GM18907 (cell line): ENCODE measurements at regions not wholly inside any gene's neighbourhood (a gene's known extent, or its start where the extent isn't known, plus 50 kb on each side); places are given as distances from the start of the nearest gene placed in this dataset.

ENCODE experiments used
- ATAC-seq: cut with Tn5 transposase; IDR thresholded peaks from one replicate; pipeline ENCODE4 v1.9.1; 2021; ENCODE audit warnings: mild to moderate bottlenecking, moderate library complexity; ENCODE audit not compliant: unreplicated experiment

GRCh38 chr1:187294421-187295201 lies 465.9 kb downstream of the PLA2G4A start:
- peak; percentile 73 for ATAC-seq

- no peak for ATAC-seq
These were observed 471.3 kb downstream of the PLA2G4A start for GRCh38 chr1:187300081-187300480.

GRCh38 chr1:187306710-187307415 lies 478.1 kb downstream of the PLA2G4A start:
- ATAC-seq, result no peak

- no peak for ATAC-seq
These were observed 481.4 kb downstream of the PLA2G4A start for GRCh38 chr1:187310038-187310631.

- ATAC-seq, result no peak
These were observed 484.4 kb downstream of the PLA2G4A start for GRCh38 chr1:187313115-187313514.

GRCh38 chr1:187326557-187326956 lies 497.8 kb downstream of the PLA2G4A start:
- ATAC-seq, result no peak

GRCh38 chr1:187336441-187337168 lies 507.9 kb downstream of the PLA2G4A start:
- ATAC-seq, result no peak

GRCh38 chr1:187338762-187339412 lies 510.1 kb downstream of the PLA2G4A start:
- no peak for ATAC-seq

GRCh38 chr1:187342495-187342894 lies 513.7 kb downstream of the PLA2G4A start:
- no peak for ATAC-seq

GRCh38 chr1:187374082-187374481 lies 545.3 kb downstream of the PLA2G4A start:
- no peak for ATAC-seq

- no peak for ATAC-seq
These were observed 546.0 kb downstream of the PLA2G4A start for GRCh38 chr1:187374742-187375141.

- no peak for ATAC-seq
These were observed 554.6 kb downstream of the PLA2G4A start for GRCh38 chr1:187383366-187383765.

GRCh38 chr1:187384504-187384903 lies 555.8 kb downstream of the PLA2G4A start:
- peak; percentile 94 for ATAC-seq

- ATAC-seq, result no peak
These were observed 561.6 kb downstream of the PLA2G4A start for GRCh38 chr1:187390215-187390818.

- no peak for ATAC-seq
These were observed 567.5 kb downstream of the PLA2G4A start for GRCh38 chr1:187396226-187396625.

- ATAC-seq, result no peak
These were observed 568.4 kb downstream of the PLA2G4A start for GRCh38 chr1:187396929-187397796.

- ATAC-seq, result no peak
These were observed 579.7 kb downstream of the PLA2G4A start for GRCh38 chr1:187408212-187409004.

GRCh38 chr1:187409341-187409740 lies 580.6 kb downstream of the PLA2G4A start:
- ATAC-seq, result no peak

GRCh38 chr1:187411118-187411517 lies 582.4 kb downstream of the PLA2G4A start:
- ATAC-seq, result no peak
